VCaP (cell line): ENCODE measurements at regions not wholly inside any gene's neighbourhood (a gene's known extent, or its start where the extent isn't known, plus 50 kb on each side); places are given as distances from the start of the nearest gene placed in this dataset.

Experiments
- H3K27ac ChIP-seq: fragments of 450-650 bp; 2 replicates; pipeline ENCODE4 v1.5.1; 2017
- CTCF ChIP-seq: fragments of 450-650 bp; conservative IDR thresholded peaks from 2 replicates; pipeline ENCODE4 v1.5.1; 2017; ENCODE audit warnings: mild to moderate bottlenecking, moderate library complexity

- no peak for TF ChIP-seq CTCF
- H3K27ac ChIP-seq: no peak overlapping the region
These were observed 509.1 kb upstream of the FAT1 start for GRCh38 chr4:187232796-187233195.

- no peak for TF ChIP-seq CTCF
- peak overlapping the region; percentile 37 for H3K27ac ChIP-seq
These were observed 512.0 kb upstream of the FAT1 start for GRCh38 chr4:187235456-187236170.

- no peak for TF ChIP-seq CTCF
- peak overlapping the region; percentile 37 for H3K27ac ChIP-seq
These were observed 512.7 kb upstream of the FAT1 start for GRCh38 chr4:187236209-187236890.

GRCh38 chr4:187238646-187239045 lies 515.0 kb upstream of the FAT1 start:
- no peak for TF ChIP-seq CTCF

GRCh38 chr4:187251896-187252295 lies 528.2 kb upstream of the FAT1 start:
- no peak for TF ChIP-seq CTCF
- H3K27ac ChIP-seq: no peak overlapping the region

More at GRCh38 chr4:187238646-187239045, 515.0 kb upstream of the FAT1 start:
- no peak overlapping the region for H3K27ac ChIP-seq

- no peak overlapping the region for H3K27ac ChIP-seq
- no peak for TF ChIP-seq CTCF
These were observed 533.2 kb upstream of the FAT1 start for GRCh38 chr4:187256897-187257296.

- no peak overlapping the region for H3K27ac ChIP-seq
- TF ChIP-seq CTCF: no peak
These were observed 535.2 kb upstream of the FAT1 start for GRCh38 chr4:187258651-187259401.
